ENCODE measurements at regions not wholly inside any gene's neighbourhood (a gene's known extent, or its start where the extent isn't known, plus 50 kb on each side); places are given as distances from the start of the nearest gene placed in this dataset.

- no peak for DNase-seq
- peaks cover 16% of the 10 kb centered on the region for H3K9me3 Mint-ChIP-seq
- CTCF ChIA-PET, result interaction anchor here (0.8 kb wide), 1 partner anchor 19 kb away, joined by 3 read pairs; no protein-coding TSS in a partner anchor
- no peaks in the 10 kb centered on the region for H3K27me3 Mint-ChIP-seq
- intact Hi-C loops (cut with micrococcal nuclease), result no loop called here
- no peak overlapping the region for H3K4me3 Mint-ChIP-seq
- no peaks in the 10 kb centered on the region for H3K36me3 Mint-ChIP-seq
- no peaks in the 10 kb centered on the region for H3K4me1 Mint-ChIP-seq (ENCODE audit: low read depth)
- H3K27ac Mint-ChIP-seq, result no peak overlapping the region
- POLR2A ChIA-PET, result no interaction called here
These were observed 1016.6 kb upstream of the CADM2 start for GRCh38 chr3:83941990-83942745.

GRCh38 chr3:83946049-83946448, 1012.7 kb upstream of the CADM2 start:
- Mint-ChIP-seq H3K4me3 (no peak overlapping the region), H3K9me3 (peaks cover 14% of the 10 kb centered on the region), H3K27me3 (no peaks in the 10 kb centered on the region), H3K27ac (no peak overlapping the region), H3K36me3 (no peaks in the 10 kb centered on the region), H3K4me1 (ENCODE audit: low read depth) (no peaks in the 10 kb centered on the region)
- DNase-seq, result no peak
- intact Hi-C loops (cut with micrococcal nuclease), result no loop called here
- ChIA-PET POLR2A (no interaction called here), CTCF (no interaction called here)

- Mint-ChIP-seq H3K4me1 (ENCODE audit: low read depth) (no peaks in the 10 kb centered on the region), H3K36me3 (no peaks in the 10 kb centered on the region)
- intact Hi-C loops (cut with micrococcal nuclease), result no loop called here
These were observed 1012.2 kb upstream of the CADM2 start for GRCh38 chr3:83946554-83946953.

GRCh38 chr3:83948771-83949170, 1010.0 kb upstream of the CADM2 start:
- Mint-ChIP-seq H3K4me3 (no peak overlapping the region), H3K36me3 (no peaks in the 10 kb centered on the region), H3K9me3 (peaks cover 7% of the 10 kb centered on the region), H3K27me3 (no peaks in the 10 kb centered on the region), H3K4me1 (ENCODE audit: low read depth) (no peaks in the 10 kb centered on the region), H3K27ac (no peak overlapping the region)
- ChIA-PET POLR2A (no interaction called here), CTCF (no interaction called here)
- DNase-seq, result no peak
- intact Hi-C loops (cut with micrococcal nuclease), result no loop called here

More at GRCh38 chr3:83946554-83946953, 1012.2 kb upstream of the CADM2 start:
- Mint-ChIP-seq H3K27ac (no peak overlapping the region), H3K4me3 (no peak overlapping the region), H3K27me3 (no peaks in the 10 kb centered on the region), H3K9me3 (peaks cover 13% of the 10 kb centered on the region)
- ChIA-PET POLR2A (no interaction called here), CTCF (no interaction called here)
- no peak for DNase-seq

- intact Hi-C loops (cut with micrococcal nuclease), result no loop called here
- Mint-ChIP-seq H3K4me3 (no peak overlapping the region), H3K9me3 (no peaks in the 10 kb centered on the region), H3K4me1 (ENCODE audit: low read depth) (no peaks in the 10 kb centered on the region), H3K36me3 (no peaks in the 10 kb centered on the region), H3K27ac (no peak overlapping the region), H3K27me3 (no peaks in the 10 kb centered on the region)
- DNase-seq, result no peak
- ChIA-PET CTCF (no interaction called here), POLR2A (no interaction called here)
These were observed 1005.2 kb upstream of the CADM2 start for GRCh38 chr3:83953417-83954089.

- DNase-seq, result no peak
- peaks cover 2% of the 10 kb centered on the region for H3K9me3 Mint-ChIP-seq
- H3K27ac Mint-ChIP-seq, result no peak overlapping the region
- no peaks in the 10 kb centered on the region for H3K4me1 Mint-ChIP-seq (ENCODE audit: low read depth)
- CTCF ChIA-PET, result no interaction called here
- intact Hi-C loops (cut with micrococcal nuclease), result no loop called here
- H3K36me3 Mint-ChIP-seq, result no peaks in the 10 kb centered on the region
- POLR2A ChIA-PET, result no interaction called here
- no peak overlapping the region for H3K4me3 Mint-ChIP-seq
- H3K27me3 Mint-ChIP-seq, result no peaks in the 10 kb centered on the region
These were observed 1002.4 kb upstream of the CADM2 start for GRCh38 chr3:83956431-83956830.

- ChIA-PET CTCF (no interaction called here), POLR2A (no interaction called here)
- no peak overlapping the region for H3K27ac Mint-ChIP-seq
- H3K27me3 Mint-ChIP-seq, result no peaks in the 10 kb centered on the region
- no peak overlapping the region for H3K4me3 Mint-ChIP-seq
- no peaks in the 10 kb centered on the region for H3K4me1 Mint-ChIP-seq (ENCODE audit: low read depth)
- H3K9me3 Mint-ChIP-seq, result peaks cover 22% of the 10 kb centered on the region
- intact Hi-C loops (cut with micrococcal nuclease), result no loop called here
- no peaks in the 10 kb centered on the region for H3K36me3 Mint-ChIP-seq
- no peak for DNase-seq
These were observed 990.4 kb upstream of the CADM2 start for GRCh38 chr3:83968356-83968755.

- peaks cover 17% of the 10 kb centered on the region for H3K9me3 Mint-ChIP-seq
- ChIA-PET CTCF (no interaction called here), POLR2A (no interaction called here)
- H3K36me3 Mint-ChIP-seq, result no peaks in the 10 kb centered on the region
- no peak for DNase-seq
- intact Hi-C loops (cut with micrococcal nuclease), result no loop called here
- H3K27ac Mint-ChIP-seq, result no peak overlapping the region
- H3K27me3 Mint-ChIP-seq, result no peaks in the 10 kb centered on the region
- no peak overlapping the region for H3K4me3 Mint-ChIP-seq
- H3K4me1 Mint-ChIP-seq (ENCODE audit: low read depth), result no peaks in the 10 kb centered on the region
These were observed 987.1 kb upstream of the CADM2 start for GRCh38 chr3:83971666-83972065.

GRCh38 chr3:84008623-84009022, 950.2 kb upstream of the CADM2 start:
- Mint-ChIP-seq H3K27ac (no peak overlapping the region), H3K4me3 (no peak overlapping the region), H3K4me1 (ENCODE audit: low read depth) (no peaks in the 10 kb centered on the region), H3K9me3 (peaks cover 30% of the 10 kb centered on the region), H3K27me3 (no peaks in the 10 kb centered on the region), H3K36me3 (no peaks in the 10 kb centered on the region)
- ChIA-PET CTCF (no interaction called here), POLR2A (no interaction called here)
- intact Hi-C loops (cut with micrococcal nuclease), result no loop called here
- DNase-seq, result no peak

GRCh38 chr3:84023842-84024241, 934.9 kb upstream of the CADM2 start:
- H3K9me3 Mint-ChIP-seq, result peaks cover 12% of the 10 kb centered on the region
- no peak overlapping the region for H3K4me3 Mint-ChIP-seq
- no peak for DNase-seq
- H3K27me3 Mint-ChIP-seq, result no peaks in the 10 kb centered on the region
- ChIA-PET POLR2A (no interaction called here), CTCF (no interaction called here)
- intact Hi-C loops (cut with micrococcal nuclease), result no loop called here
- H3K36me3 Mint-ChIP-seq, result no peaks in the 10 kb centered on the region
- H3K4me1 Mint-ChIP-seq (ENCODE audit: low read depth), result no peaks in the 10 kb centered on the region
- no peak overlapping the region for H3K27ac Mint-ChIP-seq

- H3K27me3 Mint-ChIP-seq, result no peaks in the 10 kb centered on the region
- H3K27ac Mint-ChIP-seq, result no peak overlapping the region
- intact Hi-C loops (cut with micrococcal nuclease), result no loop called here
- ChIA-PET CTCF (no interaction called here), POLR2A (no interaction called here)
- H3K4me1 Mint-ChIP-seq (ENCODE audit: low read depth), result no peaks in the 10 kb centered on the region
- DNase-seq, result no peak
- peaks cover 27% of the 10 kb centered on the region for H3K9me3 Mint-ChIP-seq
- H3K36me3 Mint-ChIP-seq, result no peaks in the 10 kb centered on the region
- no peak overlapping the region for H3K4me3 Mint-ChIP-seq
These were observed 919.7 kb upstream of the CADM2 start for GRCh38 chr3:84039099-84039498.

- no peak overlapping the region for H3K4me3 Mint-ChIP-seq
- ChIA-PET POLR2A (no interaction called here), CTCF (no interaction called here)
- H3K27ac Mint-ChIP-seq, result no peak overlapping the region
- H3K36me3 Mint-ChIP-seq, result no peaks in the 10 kb centered on the region
- no peaks in the 10 kb centered on the region for H3K27me3 Mint-ChIP-seq
- no peak for DNase-seq
- no peaks in the 10 kb centered on the region for H3K4me1 Mint-ChIP-seq (ENCODE audit: low read depth)
- peaks cover 12% of the 10 kb centered on the region for H3K9me3 Mint-ChIP-seq
- intact Hi-C loops (cut with micrococcal nuclease), result no loop called here
These were observed 916.2 kb upstream of the CADM2 start for GRCh38 chr3:84042399-84043106.

- H3K4me3 Mint-ChIP-seq, result no peak overlapping the region
- intact Hi-C loops (cut with micrococcal nuclease), result no loop called here
- CTCF ChIA-PET, result no interaction called here
- POLR2A ChIA-PET, result no interaction called here
- no peak for DNase-seq
- no peak overlapping the region for H3K27ac Mint-ChIP-seq
- H3K36me3 Mint-ChIP-seq, result no peaks in the 10 kb centered on the region
- H3K27me3 Mint-ChIP-seq, result no peaks in the 10 kb centered on the region
- H3K9me3 Mint-ChIP-seq, result peaks cover 9% of the 10 kb centered on the region
- H3K4me1 Mint-ChIP-seq (ENCODE audit: low read depth), result no peaks in the 10 kb centered on the region
These were observed 891.9 kb upstream of the CADM2 start for GRCh38 chr3:84066915-84067314.
